Right atrium auricular region (tissue), 2 donors: ENCODE measurements at regions not wholly inside any gene's neighbourhood (a gene's known extent, or its start where the extent isn't known, plus 50 kb on each side); places are given as distances from the start of the nearest gene placed in this dataset.

Source experiments
- DNase-seq: peaks from one replicate; pipeline ENCODE4 v3.0.0-alpha.2; 2019; ENCODE audit warnings: low spot score
- H3K27ac ChIP-seq, 2 donors: fragments of 200-600 bp; sonication (generic); 1 replicate in 1 of 2; 2 replicates in 1 of 2; pipeline ENCODE4 v1.5.1; 2016 to 2019
- H3K27me3 ChIP-seq, 2 donors: fragments of 200-600 bp; sonication (generic); one replicate each; pipeline versions ENCODE4 v1.5.1 to v1.6.0; 2017 to 2019
- H3K36me3 ChIP-seq: fragments of 200-600 bp; sonication (generic); one replicate; pipeline ENCODE4 v1.5.1; 2016
- H3K4me1 ChIP-seq, 2 donors: fragments of 200-600 bp; sonication (generic); one replicate each; pipeline versions ENCODE4 v1.5.1 to v1.6.0; 2017 to 2019
- H3K4me3 ChIP-seq, 2 donors: fragments of 200-600 bp; sonication (generic); 1 replicate in 1 of 2; 2 replicates in 1 of 2; pipeline ENCODE4 v1.5.1; 2017 to 2019; ENCODE audit warnings: mild to moderate bottlenecking in 1 of 2, moderate library complexity in 1 of 2
- H3K9me3 ChIP-seq, 2 donors: fragments of 200-600 bp; sonication (generic); one replicate each; pipeline ENCODE4 v1.5.1; 2019
- CTCF ChIP-seq, 2 donors: fragments of 200-600 bp; sonication (generic); IDR thresholded peaks; one replicate each; pipeline ENCODE4 v1.5.1; 2019; ENCODE audit warnings: antibody characterized with exemption in 2 of 2

- H3K27ac ChIP-seq, result no peak overlapping the region
Measured at GRCh38 chr2:19580264-19580663, 221.8 kb upstream of the OSR1 start.

GRCh38 chr2:19579461-19579860 is 221.0 kb upstream of the OSR1 start:
- TF ChIP-seq CTCF (IDR thresholded peaks at IDR 0.05), result no peak
- H3K4me3 ChIP-seq, result no peak overlapping the region

More at GRCh38 chr2:19580264-19580663, 221.8 kb upstream of the OSR1 start:
- Histone ChIP-seq H3K36me3 (no peaks in the 10 kb centered on the region), H3K9me3 (no peaks in the 10 kb centered on the region), H3K4me1 (peaks cover 0 to 26% of the 10 kb centered on the region in 2 donors), H3K4me3 (no peak overlapping the region), H3K27me3 (no peaks in the 10 kb centered on the region)
- no peak for DNase-seq
- TF ChIP-seq CTCF (IDR thresholded peaks at IDR 0.05), result no peak

GRCh38 chr2:19577723-19578122 is 219.3 kb upstream of the OSR1 start:
- no peaks in the 10 kb centered on the region for H3K9me3 ChIP-seq
- H3K36me3 ChIP-seq, result no peaks in the 10 kb centered on the region
- TF ChIP-seq CTCF (IDR thresholded peaks at IDR 0.05), result no peak
- no peaks in the 10 kb centered on the region for H3K27me3 ChIP-seq
- H3K27ac ChIP-seq, result no peak overlapping the region
- H3K4me1 ChIP-seq, result peaks cover 0 to 35% of the 10 kb centered on the region in 2 donors
- H3K4me3 ChIP-seq, result no peak overlapping the region
- DNase-seq, result no peak

More at GRCh38 chr2:19579461-19579860, 221.0 kb upstream of the OSR1 start:
- peaks cover 0 to 33% of the 10 kb centered on the region in 2 donors for H3K4me1 ChIP-seq
- H3K27me3 ChIP-seq, result no peaks in the 10 kb centered on the region
- H3K36me3 ChIP-seq, result no peaks in the 10 kb centered on the region
- no peak overlapping the region for H3K27ac ChIP-seq
- no peaks in the 10 kb centered on the region for H3K9me3 ChIP-seq
- no peak for DNase-seq

- H3K27me3 ChIP-seq, result no peaks in the 10 kb centered on the region
- no peak overlapping the region for H3K27ac ChIP-seq
- no peak for DNase-seq
- H3K4me3 ChIP-seq, result no peak overlapping the region
- peaks cover 0 to 35% of the 10 kb centered on the region in 2 donors for H3K4me1 ChIP-seq
- H3K36me3 ChIP-seq, result no peaks in the 10 kb centered on the region
- no peaks in the 10 kb centered on the region for H3K9me3 ChIP-seq
- TF ChIP-seq CTCF (IDR thresholded peaks at IDR 0.05), result no peak
Measured at GRCh38 chr2:19576411-19576810, 218.0 kb upstream of the OSR1 start.

- no peak for DNase-seq
- no peaks in the 10 kb centered on the region for H3K9me3 ChIP-seq
- no peak for TF ChIP-seq CTCF (IDR thresholded peaks at IDR 0.05)
Measured at GRCh38 chr2:19575641-19576040, 217.2 kb upstream of the OSR1 start.

GRCh38 chr2:19574778-19575260 is 216.4 kb upstream of the OSR1 start:
- no peak for TF ChIP-seq CTCF (IDR thresholded peaks at IDR 0.05)
- peak; percentile 78 for DNase-seq
- Histone ChIP-seq H3K4me1 (peaks cover 0 to 21% of the 10 kb centered on the region in 2 donors), H3K9me3 (no peaks in the 10 kb centered on the region), H3K4me3 (no peak overlapping the region), H3K36me3 (no peaks in the 10 kb centered on the region), H3K27me3 (no peaks in the 10 kb centered on the region), H3K27ac (no peak overlapping the region)

More at GRCh38 chr2:19575641-19576040, 217.2 kb upstream of the OSR1 start:
- H3K4me1 ChIP-seq, result peaks cover 0 to 30% of the 10 kb centered on the region in 2 donors
- H3K36me3 ChIP-seq, result no peaks in the 10 kb centered on the region
- no peaks in the 10 kb centered on the region for H3K27me3 ChIP-seq
- H3K27ac ChIP-seq, result no peak overlapping the region
- no peak overlapping the region for H3K4me3 ChIP-seq
